ENCODE measurements at regions not wholly inside any gene's neighbourhood (a gene's known extent, or its start where the extent isn't known, plus 50 kb on each side); places are given as distances from the start of the nearest gene placed in this dataset.

DNA sequence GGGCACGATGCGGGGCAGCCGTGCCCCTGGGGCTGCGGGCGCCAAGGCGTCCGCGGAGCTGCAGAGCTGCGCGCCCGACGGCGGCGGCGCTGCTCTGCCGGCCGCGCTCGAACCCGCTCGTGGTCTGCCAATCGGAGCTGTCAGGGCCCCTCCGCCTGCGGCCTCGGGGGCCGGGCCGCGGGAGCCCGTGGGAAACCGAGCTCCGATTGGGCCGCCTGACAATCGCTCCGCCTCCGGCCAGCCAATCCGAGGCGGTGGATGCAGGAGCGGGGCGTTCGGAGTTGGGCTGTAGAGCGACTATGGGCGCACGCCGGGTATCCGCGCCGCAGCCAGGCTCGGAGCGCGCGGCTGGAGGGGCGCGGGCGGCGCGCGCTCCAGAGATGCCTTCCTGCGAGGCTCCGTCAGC is 100.5 kb upstream of the SOD1 start (continued):
- TF ChIP-seq BCL11A (IDR thresholded peaks at IDR 0.05; ENCODE audit: low read depth in 2 of 2, low read length in 2 of 2) (no peak), EP300 (IDR thresholded peaks at IDR 0.05; ENCODE audit: borderline replicate concordance in 1 of 2, low read depth in 2 of 2, low read length in 2 of 2) (no peak), SIX5 (IDR thresholded peaks at IDR 0.05; ENCODE audit: low read depth, low read length) (no peak), RXRA (IDR thresholded peaks at IDR 0.05; ENCODE audit: insufficient read depth, low read depth, low read length) (no peak), GTF2F1 (IDR thresholded peaks at IDR 0.05; ENCODE audit: borderline replicate concordance, low read depth, low read length) (no peak), E2F6 (IDR thresholded peaks at IDR 0.05) (no peak), BACH1 (IDR thresholded peaks at IDR 0.05; ENCODE audit: low read length) (no peak; the same call in 1 of the 2 replicates), SP4 (IDR thresholded peaks at IDR 0.05; ENCODE audit: low read length) (0 out of 2 replicates have a peak, but pooled peaks have one; percentile 7), TEAD4 (IDR thresholded peaks at IDR 0.05; ENCODE audit: low read depth, low read length) (no peak), CHD1 (IDR thresholded peaks at IDR 0.05; ENCODE audit: low read depth, low read length) (no peak), ATF3 (IDR thresholded peaks at IDR 0.05; ENCODE audit: insufficient read depth, low read depth, low read length) (no peak), HDAC6 (IDR thresholded peaks at IDR 0.05; ENCODE audit: low read depth, low read length) (no peak), POLR2A (IDR thresholded peaks at IDR 0.05; ENCODE audit: control extremely low read depth in 1 of 2, low read depth in 2 of 2, low read length in 2 of 2) (peak in 1 of 2 experiments; percentile 3; a peak in 2 of 3 replicates), GABPA (IDR thresholded peaks at IDR 0.05; ENCODE audit: borderline replicate concordance, insufficient read depth, low read length) (no peak)
